Lower leg skin (tissue), 3 donors: ENCODE measurements at regions not wholly inside any gene's neighbourhood (a gene's known extent, or its start where the extent isn't known, plus 50 kb on each side); places are given as distances from the start of the nearest gene placed in this dataset.

Experiments used
- CTCF ChIP-seq, 3 donors: fragments of 450-650 bp; IDR thresholded peaks; one replicate each; pipeline ENCODE4 v1.5.1; 2016; ENCODE audit warnings: antibody characterized with exemption in 3 of 3, mild to moderate bottlenecking in 3 of 3, moderate library complexity in 2 of 3
- POLR2A ChIP-seq, 2 donors: fragments of 450-650 bp; IDR thresholded peaks; one replicate each; pipeline ENCODE4 v1.6.1; 2016 to 2017; ENCODE audit warnings: antibody characterized with exemption in 2 of 2, mild to moderate bottlenecking in 1 of 2, moderate library complexity in 1 of 2

GRCh38 chr6:2594868-2595267 lies 155.9 kb downstream of the MYLK4 start:
- TF ChIP-seq CTCF (IDR thresholded peaks at IDR 0.05) (no peak), POLR2A (IDR thresholded peaks at IDR 0.05) (no peak)
